AG10803 (cell line): ENCODE measurements at regions not wholly inside any gene's neighbourhood (a gene's known extent, or its start where the extent isn't known, plus 50 kb on each side); places are given as distances from the start of the nearest gene placed in this dataset.

Experiments used
- DNase-seq: peaks from one replicate; pipeline ENCODE4 v3.0.0; 2010; ENCODE audit warnings: low read depth
- H3K4me3 ChIP-seq: 2 replicates; pipeline ENCODE4 v1.5.1; 2011; ENCODE audit warnings: mild to moderate bottlenecking, low read length, control low read depth
- TF ChIP-seq, protein P1 (sequence below): conservative IDR thresholded peaks from 2 replicates; pipeline ENCODE4 v1.5.1; 2011; ENCODE audit warnings: mild to moderate bottlenecking, low read length, control low read depth, inconsistent platforms

DNA sequence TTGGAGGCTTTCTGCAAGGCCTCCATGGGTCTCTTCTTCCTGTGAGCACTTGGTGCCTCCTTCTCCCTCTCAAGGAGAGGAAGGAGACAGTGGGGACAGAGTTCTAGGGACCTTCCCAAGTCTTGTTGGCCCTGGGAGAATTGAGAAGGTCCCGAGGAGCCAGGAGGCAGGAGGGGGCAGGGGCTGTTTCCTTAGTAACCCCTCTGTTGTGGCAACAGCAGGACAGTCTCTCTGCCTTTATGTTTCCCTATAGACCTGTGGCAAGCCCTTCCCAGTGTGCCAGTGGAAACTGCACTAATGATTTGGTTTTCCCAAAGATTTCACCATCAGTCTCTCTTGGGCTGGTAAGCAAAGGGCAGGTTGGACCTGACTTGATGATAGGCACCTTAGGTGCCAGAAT, 87.8 kb upstream of the GALNT15 start:
- no peak overlapping the region for H3K4me3 ChIP-seq
- TF ChIP-seq, protein P1, sequence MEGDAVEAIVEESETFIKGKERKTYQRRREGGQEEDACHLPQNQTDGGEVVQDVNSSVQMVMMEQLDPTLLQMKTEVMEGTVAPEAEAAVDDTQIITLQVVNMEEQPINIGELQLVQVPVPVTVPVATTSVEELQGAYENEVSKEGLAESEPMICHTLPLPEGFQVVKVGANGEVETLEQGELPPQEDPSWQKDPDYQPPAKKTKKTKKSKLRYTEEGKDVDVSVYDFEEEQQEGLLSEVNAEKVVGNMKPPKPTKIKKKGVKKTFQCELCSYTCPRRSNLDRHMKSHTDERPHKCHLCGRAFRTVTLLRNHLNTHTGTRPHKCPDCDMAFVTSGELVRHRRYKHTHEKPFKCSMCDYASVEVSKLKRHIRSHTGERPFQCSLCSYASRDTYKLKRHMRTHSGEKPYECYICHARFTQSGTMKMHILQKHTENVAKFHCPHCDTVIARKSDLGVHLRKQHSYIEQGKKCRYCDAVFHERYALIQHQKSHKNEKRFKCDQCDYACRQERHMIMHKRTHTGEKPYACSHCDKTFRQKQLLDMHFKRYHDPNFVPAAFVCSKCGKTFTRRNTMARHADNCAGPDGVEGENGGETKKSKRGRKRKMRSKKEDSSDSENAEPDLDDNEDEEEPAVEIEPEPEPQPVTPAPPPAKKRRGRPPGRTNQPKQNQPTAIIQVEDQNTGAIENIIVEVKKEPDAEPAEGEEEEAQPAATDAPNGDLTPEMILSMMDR = no peak
- no peak for DNase-seq

DNA sequence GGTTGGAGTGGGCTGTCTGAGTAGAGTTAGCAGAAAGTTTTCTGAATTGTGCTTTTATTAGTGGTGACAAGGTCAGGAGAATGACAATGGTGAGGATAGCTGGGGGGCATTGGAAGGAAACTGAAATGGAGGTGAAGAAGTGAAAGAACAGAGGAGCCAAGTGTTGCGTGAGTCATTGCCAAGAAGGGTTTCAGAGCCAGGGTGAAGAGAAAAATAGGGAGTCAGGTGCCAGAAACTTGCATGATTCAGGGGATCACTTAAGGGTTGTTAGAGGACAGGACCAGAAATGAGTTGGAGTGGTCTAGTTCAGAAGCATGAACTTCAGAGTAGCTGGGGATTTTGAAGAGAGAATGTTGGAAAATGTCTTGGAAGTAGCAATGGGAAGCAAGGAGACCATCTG, 86.0 kb upstream of the GALNT15 start:
- TF ChIP-seq, protein P1 = no peak
- no peak overlapping the region for H3K4me3 ChIP-seq
- no peak for DNase-seq

DNA sequence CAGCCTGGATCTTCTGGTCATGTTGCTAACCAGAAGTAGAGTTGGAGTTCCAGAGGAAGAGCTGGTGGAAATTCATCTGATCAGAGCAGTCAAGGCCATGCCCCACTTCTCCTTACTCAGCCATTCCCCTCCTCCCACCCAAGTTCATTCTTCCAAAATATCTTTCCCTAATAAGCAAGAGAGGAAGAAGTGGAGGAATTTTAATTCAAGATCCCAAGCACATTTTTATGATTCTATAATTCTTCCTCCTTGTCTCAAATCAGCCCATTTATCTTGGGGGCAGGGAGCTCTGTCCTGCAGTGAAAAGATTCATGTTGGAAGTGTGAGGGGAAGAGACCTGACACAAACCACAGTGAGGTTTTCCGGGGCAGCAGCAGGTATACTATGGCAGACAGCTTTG, 85.0 kb upstream of the GALNT15 start:
- H3K4me3 ChIP-seq = no peak overlapping the region
- no peak for DNase-seq
- TF ChIP-seq, protein P1 = no peak

DNA sequence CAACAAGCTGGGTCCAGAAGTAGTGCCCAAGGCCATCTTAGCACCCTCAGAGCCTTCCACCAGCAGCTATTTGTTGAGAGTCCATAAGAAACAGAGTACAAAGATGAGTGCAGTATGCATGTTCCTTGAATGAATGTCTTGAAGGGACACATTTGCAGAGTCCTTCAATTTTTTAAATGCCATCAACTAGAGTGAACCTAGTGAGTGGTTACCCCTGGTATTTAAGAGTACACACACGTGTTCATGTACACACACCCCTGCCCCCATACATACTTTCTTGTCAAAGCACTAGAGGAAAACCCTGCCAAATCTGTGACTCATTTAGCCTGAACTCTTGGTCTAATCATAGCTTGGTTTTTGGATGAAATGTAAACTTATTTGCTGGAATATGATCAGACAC, 84.5 kb upstream of the GALNT15 start:
- peak; percentile 99 for DNase-seq
- H3K4me3 ChIP-seq = no peak overlapping the region
- TF ChIP-seq, protein P1 = no peak

DNA sequence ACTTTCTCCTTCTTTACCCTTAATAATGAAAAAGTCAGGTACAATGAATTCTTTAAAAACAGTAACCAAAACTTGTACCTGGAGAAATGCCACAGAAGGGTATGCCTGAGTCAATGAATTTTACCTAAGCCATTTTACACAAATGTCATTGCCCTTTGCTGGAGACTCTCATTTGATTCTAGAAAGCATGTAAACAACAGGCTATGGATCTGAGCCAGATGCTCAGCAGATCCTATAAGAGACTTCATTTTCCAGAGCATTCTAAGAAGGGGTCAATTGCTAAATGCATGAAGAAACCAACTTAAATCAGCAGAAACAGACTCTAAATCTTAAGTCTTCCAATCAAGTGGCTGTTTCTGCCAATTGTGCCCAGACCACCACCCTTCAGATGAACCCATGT, 83.8 kb upstream of the GALNT15 start:
- no peak overlapping the region for H3K4me3 ChIP-seq
- DNase-seq = no peak
- TF ChIP-seq, protein P1 = no peak

DNA sequence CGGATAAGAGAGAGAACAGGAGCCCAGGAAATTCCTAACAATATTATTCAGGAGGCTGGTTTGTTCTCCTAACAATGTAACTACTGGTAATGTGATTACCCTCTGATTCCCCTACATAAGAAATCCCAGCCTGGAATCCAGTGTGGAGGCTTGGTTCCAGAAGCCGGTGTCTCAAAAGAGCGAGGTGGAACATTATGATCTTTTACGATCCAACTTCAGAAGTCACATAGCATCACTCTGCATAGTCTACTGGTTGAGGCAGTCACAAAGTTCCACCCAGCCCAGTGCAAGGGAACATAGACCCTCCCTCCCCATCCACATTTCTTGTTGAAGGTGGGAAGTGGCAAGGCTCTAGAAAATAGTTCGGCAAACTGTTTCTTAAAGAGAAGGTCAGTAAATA, 81.6 kb upstream of the GALNT15 start:
- H3K4me3 ChIP-seq = no peak overlapping the region
- no peak for DNase-seq
- TF ChIP-seq, protein P1 = no peak

DNA sequence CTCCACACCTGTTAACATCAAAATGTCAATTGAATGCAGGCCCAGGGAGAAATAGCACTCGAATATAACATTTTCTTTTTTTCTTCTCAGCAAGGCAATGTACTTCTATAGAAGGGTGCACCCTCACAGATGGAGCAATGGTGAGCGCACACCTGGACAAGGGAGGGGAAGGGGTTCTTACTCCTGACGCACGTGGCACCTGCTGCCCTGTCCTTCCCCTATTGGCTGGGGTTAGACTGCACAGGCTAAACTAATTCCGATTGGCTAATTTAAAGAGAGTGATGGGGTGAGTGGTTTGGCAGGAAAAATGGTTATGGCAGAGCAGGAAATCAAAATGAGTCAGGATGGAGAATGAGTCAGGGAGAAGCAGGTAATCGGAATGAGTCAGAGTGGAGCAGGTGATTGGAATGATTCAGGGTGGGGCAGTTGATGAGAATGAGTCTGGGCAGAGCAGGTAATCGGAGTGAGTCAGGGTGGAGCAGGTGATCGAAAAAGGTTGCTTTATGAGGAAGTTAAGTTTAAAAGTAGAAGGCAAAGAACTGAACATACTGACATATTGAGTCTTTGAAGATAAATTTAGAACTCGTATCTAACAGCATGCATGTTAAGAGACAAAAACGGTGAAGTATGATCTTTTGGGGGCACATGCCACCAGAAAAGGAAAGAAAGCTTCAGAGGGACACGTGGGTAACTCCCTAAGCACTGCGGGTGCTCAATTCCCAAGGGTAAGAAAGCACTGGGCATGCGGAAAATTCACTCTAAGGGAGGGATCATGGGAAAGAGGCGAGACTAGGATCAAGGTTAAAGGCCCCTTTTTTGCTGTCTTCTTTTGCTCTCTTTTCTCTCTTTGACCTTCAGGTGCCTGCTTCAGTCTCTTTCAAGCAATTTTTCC, 72.9 kb upstream of the GALNT15 start:
- TF ChIP-seq, protein P1 = no peak
- no peak overlapping the region for H3K4me3 ChIP-seq
- no peak for DNase-seq
